ENCODE measurements at regions not wholly inside any gene's neighbourhood (a gene's known extent, or its start where the extent isn't known, plus 50 kb on each side); places are given as distances from the start of the nearest gene placed in this dataset.

DNA sequence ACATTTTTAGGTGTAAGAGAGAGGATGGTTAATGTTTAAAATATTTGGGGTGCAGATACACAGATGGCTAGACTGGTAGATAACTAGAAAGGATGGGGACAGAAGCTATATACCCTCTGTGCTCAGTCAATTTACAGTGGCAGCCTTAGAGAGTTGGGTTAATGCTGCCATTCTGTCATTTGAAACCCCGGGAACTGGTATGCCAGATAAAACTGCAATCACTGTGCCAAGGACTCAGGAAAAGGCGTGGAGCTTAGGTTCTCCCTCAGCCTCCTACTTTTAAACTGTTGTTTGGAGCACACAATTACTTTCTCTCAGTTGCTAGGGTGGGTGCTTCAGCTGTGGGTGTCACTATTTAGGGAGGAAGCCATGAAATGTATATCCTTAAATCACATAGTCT lies 90.0 kb upstream of the HNRNPU start:
- POLR2A ChIA-PET = interaction anchor here (1.1 kb wide), 1 partner anchor 15 kb away, joined by 3 read pairs; a partner anchor contains a TSS
- no peaks in the 10 kb centered on the region for H3K36me3 Mint-ChIP-seq (ENCODE audit: low read depth)

GRCh38 chr1:244953901-244954300 lies 89.6 kb upstream of the HNRNPU start:
- POLR2A ChIA-PET = no interaction called here
- no peak overlapping the region for H3K4me3 Mint-ChIP-seq
- ATAC-seq (no peak), DNase-seq (no peak)
- H3K4me1 Mint-ChIP-seq (ENCODE audit: low read depth) = no peaks in the 10 kb centered on the region
- H3K9me3 Mint-ChIP-seq (ENCODE audit: insufficient read depth) = no peaks in the 10 kb centered on the region
- CTCF ChIA-PET = no interaction called here
- H3K36me3 Mint-ChIP-seq (ENCODE audit: low read depth) = no peaks in the 10 kb centered on the region
- H3K27ac Mint-ChIP-seq = no peak overlapping the region
- no peaks in the 10 kb centered on the region for H3K27me3 Mint-ChIP-seq (ENCODE audit: low read depth)

More for the DNA sequence above, 90.0 kb upstream of the HNRNPU start:
- H3K9me3 Mint-ChIP-seq (ENCODE audit: insufficient read depth) = no peaks in the 10 kb centered on the region
- H3K4me3 Mint-ChIP-seq = no peak overlapping the region
- no peak for ATAC-seq
- no peak overlapping the region for H3K27ac Mint-ChIP-seq
- DNase-seq = no peak
- no peaks in the 10 kb centered on the region for H3K4me1 Mint-ChIP-seq (ENCODE audit: low read depth)
- H3K27me3 Mint-ChIP-seq (ENCODE audit: low read depth) = no peaks in the 10 kb centered on the region
- CTCF ChIA-PET = no interaction called here

- no peak for ATAC-seq
- no peak overlapping the region for H3K4me3 Mint-ChIP-seq
- H3K4me1 Mint-ChIP-seq (ENCODE audit: low read depth) = no peaks in the 10 kb centered on the region
- no peaks in the 10 kb centered on the region for H3K36me3 Mint-ChIP-seq (ENCODE audit: low read depth)
- H3K9me3 Mint-ChIP-seq (ENCODE audit: insufficient read depth) = no peaks in the 10 kb centered on the region
- H3K27me3 Mint-ChIP-seq (ENCODE audit: low read depth) = no peaks in the 10 kb centered on the region
- ChIA-PET POLR2A (no interaction called here), CTCF (no interaction called here)
- H3K27ac Mint-ChIP-seq = no peak overlapping the region
- no peak for DNase-seq
These were observed 88.6 kb upstream of the HNRNPU start for GRCh38 chr1:244952940-244953339.

DNA sequence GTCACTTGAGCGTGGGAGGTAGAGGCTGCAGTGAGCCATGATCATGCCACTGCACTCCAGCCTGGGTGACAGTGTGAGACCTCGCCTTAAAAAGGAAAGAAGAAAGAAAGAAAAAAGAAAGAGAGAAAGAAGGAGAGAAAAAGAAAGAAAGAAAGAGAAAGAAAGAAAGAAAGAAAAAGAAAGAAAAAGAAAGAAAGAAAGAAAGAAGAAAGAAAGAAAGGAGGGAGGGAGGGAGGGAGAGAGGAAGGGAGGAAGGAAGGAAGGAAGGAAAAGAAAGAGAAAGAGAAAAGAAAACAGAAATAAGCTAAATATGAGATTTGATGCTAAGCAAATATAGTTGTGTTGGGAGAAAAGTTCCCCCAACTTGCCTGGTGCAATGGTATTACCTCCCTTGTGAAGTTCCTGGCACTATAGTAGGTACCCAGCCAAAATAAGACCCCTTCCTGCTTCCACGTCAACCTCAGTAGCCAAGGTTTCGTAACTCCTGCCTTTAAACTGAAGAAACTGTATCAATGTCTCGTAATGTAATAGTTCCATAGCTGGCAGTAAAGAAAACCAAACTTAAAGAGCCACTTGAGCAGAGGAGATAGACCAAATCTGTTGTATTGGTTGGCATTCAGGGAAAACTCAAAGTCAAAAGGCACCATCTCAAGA lies 88.1 kb upstream of the HNRNPU start:
- no peaks in the 10 kb centered on the region for H3K36me3 Mint-ChIP-seq (ENCODE audit: low read depth)
- no peak overlapping the region for H3K4me3 Mint-ChIP-seq
- H3K4me1 Mint-ChIP-seq (ENCODE audit: low read depth) = no peaks in the 10 kb centered on the region
- no peak for DNase-seq
- ChIA-PET POLR2A (no interaction called here), CTCF (no interaction called here)
- H3K27ac Mint-ChIP-seq = no peak overlapping the region
- ATAC-seq = no peak
- peaks cover 4% of the 10 kb centered on the region for H3K27me3 Mint-ChIP-seq (ENCODE audit: low read depth)
- no peaks in the 10 kb centered on the region for H3K9me3 Mint-ChIP-seq (ENCODE audit: insufficient read depth)

DNA sequence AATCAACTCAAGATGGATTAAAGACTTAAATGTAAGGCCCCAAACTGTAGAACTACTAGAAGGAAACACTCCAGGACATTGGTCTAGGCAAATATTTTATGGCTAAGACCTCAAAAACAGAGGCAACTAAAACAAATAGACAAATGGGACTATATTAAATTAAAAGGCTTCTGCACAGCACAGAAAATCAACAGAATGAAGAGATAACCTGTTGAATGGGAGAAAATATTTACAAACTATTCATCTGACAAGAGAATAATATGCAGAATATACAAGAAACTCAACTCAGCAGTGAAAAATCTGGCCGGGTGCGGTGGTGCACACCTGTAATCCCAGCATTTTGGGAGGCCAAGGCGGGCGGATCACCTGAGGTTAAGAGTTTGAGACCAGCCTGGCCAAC lies 84.1 kb upstream of the HNRNPU start:
- Mint-ChIP-seq H3K27me3 (ENCODE audit: low read depth) (peaks cover 7% of the 10 kb centered on the region), H3K27ac (no peak overlapping the region), H3K4me3 (no peak overlapping the region), H3K4me1 (ENCODE audit: low read depth) (no peaks in the 10 kb centered on the region), H3K36me3 (ENCODE audit: low read depth) (no peaks in the 10 kb centered on the region), H3K9me3 (ENCODE audit: insufficient read depth) (no peaks in the 10 kb centered on the region)
- ChIA-PET POLR2A (no interaction called here), CTCF (no interaction called here)
- no peak for ATAC-seq
- DNase-seq = no peak

- no peaks in the 10 kb centered on the region for H3K4me1 Mint-ChIP-seq (ENCODE audit: low read depth)
- H3K36me3 Mint-ChIP-seq (ENCODE audit: low read depth) = no peaks in the 10 kb centered on the region
- no peak overlapping the region for H3K4me3 Mint-ChIP-seq
- ATAC-seq (no peak), DNase-seq (no peak)
- H3K27ac Mint-ChIP-seq = no peak overlapping the region
- H3K9me3 Mint-ChIP-seq (ENCODE audit: insufficient read depth) = no peaks in the 10 kb centered on the region
- ChIA-PET POLR2A (no interaction called here), CTCF (no interaction called here)
- H3K27me3 Mint-ChIP-seq (ENCODE audit: low read depth) = peaks cover 7% of the 10 kb centered on the region
These were observed 80.8 kb upstream of the HNRNPU start for GRCh38 chr1:244945109-244945671.

- POLR2A ChIA-PET = interaction anchor here (0.7 kb wide), 1 partner anchor 384 kb away, joined by 3 read pairs; no protein-coding TSS in a partner anchor
- H3K36me3 Mint-ChIP-seq (ENCODE audit: low read depth) = no peaks in the 10 kb centered on the region
- H3K4me1 Mint-ChIP-seq (ENCODE audit: low read depth) = no peaks in the 10 kb centered on the region
- DNase-seq (no peak), ATAC-seq (no peak)
- no peak overlapping the region for H3K4me3 Mint-ChIP-seq
- CTCF ChIA-PET = no interaction called here
- H3K27ac Mint-ChIP-seq = no peak overlapping the region
- no peaks in the 10 kb centered on the region for H3K9me3 Mint-ChIP-seq (ENCODE audit: insufficient read depth)
- H3K27me3 Mint-ChIP-seq (ENCODE audit: low read depth) = peaks cover 3% of the 10 kb centered on the region
These were observed 76.8 kb upstream of the HNRNPU start for GRCh38 chr1:244941121-244941520.

DNA sequence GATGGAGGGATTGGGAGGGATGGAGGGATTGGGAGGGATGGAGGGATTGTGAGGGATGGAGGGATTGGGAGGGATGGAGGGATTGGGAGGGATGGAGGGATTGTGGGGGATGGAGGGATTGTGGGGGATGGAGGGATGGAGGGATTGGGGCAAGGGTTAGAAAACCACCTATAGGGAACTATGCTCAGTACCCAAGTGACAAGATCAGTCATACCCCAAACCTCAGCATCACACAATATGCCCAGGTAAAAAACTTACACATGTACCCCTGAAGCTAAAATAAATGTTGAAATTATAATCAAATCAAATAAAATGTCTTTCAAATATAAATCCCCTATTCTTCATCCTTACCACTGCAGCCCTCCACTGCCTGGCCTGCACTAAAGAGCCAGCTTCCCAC lies 72.8 kb upstream of the HNRNPU start:
- no peaks in the 10 kb centered on the region for H3K4me1 Mint-ChIP-seq (ENCODE audit: low read depth)
- ChIA-PET CTCF (no interaction called here), POLR2A (no interaction called here)
- H3K9me3 Mint-ChIP-seq (ENCODE audit: insufficient read depth) = no peaks in the 10 kb centered on the region
- H3K4me3 Mint-ChIP-seq = no peak overlapping the region
- no peaks in the 10 kb centered on the region for H3K27me3 Mint-ChIP-seq (ENCODE audit: low read depth)
- no peak for DNase-seq
- H3K36me3 Mint-ChIP-seq (ENCODE audit: low read depth) = no peaks in the 10 kb centered on the region
- no peak overlapping the region for H3K27ac Mint-ChIP-seq
- ATAC-seq = no peak

DNA sequence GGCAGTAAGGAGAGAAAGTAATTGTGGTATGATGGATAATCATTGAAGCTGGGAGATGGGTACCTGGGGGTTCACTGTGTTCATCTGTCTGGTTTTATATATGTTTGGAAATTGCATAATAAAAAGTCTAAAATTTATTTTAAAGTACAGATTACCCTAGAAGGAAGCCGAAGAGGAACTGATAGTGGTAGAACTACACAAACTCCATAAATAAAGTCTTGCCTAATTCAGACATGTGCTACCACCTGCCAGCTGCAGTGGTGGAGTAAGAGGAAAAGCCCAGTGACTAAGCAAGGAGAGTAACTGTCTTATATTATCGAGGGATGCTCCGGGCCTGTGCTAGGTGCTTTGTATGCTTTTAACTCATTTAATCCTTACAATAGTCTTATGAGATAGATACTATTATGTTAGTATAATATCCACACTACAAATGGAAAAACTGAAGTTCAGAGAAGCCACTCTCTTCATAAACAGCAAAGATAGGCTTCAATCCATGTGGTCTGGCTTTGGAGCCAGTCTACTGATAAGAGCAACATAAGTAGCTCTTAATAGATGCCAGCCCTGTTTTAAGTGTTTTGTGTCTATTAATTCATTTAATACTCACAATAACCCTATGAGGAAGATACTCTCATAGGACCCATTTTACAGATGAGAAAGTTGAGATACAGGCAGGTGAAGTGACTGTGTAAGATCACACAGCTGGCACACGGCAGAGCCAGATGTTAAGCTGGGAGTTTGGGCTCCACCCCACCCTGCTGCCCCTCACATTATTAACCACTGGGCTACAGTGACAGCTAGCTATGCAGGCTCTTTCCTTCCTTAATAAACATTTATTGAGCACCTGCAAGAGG lies 56.8 kb upstream of the HNRNPU start:
- Mint-ChIP-seq H3K27ac (no peak overlapping the region), H3K36me3 (ENCODE audit: low read depth) (no peaks in the 10 kb centered on the region), H3K4me3 (no peak overlapping the region), H3K4me1 (ENCODE audit: low read depth) (peaks cover 8% of the 10 kb centered on the region), H3K9me3 (ENCODE audit: insufficient read depth) (no peaks in the 10 kb centered on the region), H3K27me3 (ENCODE audit: low read depth) (peaks cover 12% of the 10 kb centered on the region)
- CTCF ChIA-PET = no interaction called here
- ATAC-seq = no peak
- POLR2A ChIA-PET = no interaction called here
- no peak for DNase-seq

DNA sequence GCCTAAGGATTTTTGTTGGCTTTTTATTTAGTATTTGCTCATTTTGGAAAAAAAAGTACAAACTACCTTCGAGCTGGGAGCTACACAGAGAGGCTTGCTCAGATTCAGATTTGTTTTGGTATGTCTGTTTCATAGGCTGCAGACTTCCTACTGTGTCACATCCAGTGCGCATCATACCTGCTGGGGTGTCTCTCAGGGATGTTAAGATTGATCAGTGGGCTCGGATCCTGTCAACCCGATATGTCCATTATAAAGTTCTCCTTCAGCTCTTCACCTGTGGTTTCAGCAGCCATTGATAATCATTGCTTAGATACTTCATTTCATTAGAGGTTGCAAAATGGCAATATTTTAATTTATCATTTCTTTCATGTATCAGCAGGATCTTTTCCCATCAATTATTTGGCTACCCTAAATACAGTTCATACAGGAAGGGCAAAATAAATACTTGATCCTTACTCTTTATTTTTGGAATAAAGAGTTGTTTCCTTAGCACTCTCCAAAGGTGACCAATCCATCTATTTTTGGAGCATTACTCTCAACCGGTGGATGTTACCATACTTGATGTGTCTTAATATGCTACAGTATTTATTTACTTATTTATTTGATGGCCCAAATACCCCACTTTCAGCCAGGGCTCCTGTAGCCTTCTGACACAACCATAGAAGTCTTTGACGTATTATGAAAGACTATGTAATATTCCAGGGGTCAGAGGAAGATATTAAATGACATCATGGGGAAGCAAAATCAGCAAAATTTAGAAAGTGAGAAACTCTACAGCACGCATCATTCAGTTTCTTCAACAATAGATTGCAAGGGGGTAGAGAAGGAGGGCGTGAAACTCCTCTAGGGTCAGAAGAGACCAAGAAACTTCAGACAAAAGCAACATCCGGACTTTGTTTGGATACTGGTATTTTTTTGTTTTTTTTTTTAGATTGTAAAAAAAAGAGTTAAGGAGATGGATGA lies 55.3 kb upstream of the HNRNPU start:
- no peak overlapping the region for H3K27ac Mint-ChIP-seq
- POLR2A ChIA-PET = interaction anchor here (0.7 to 1.0 kb wide), 2 partner anchors 50 to 85 kb away, joined by 3 to 4 read pairs; a partner anchor contains a TSS
- no peaks in the 10 kb centered on the region for H3K9me3 Mint-ChIP-seq (ENCODE audit: insufficient read depth)
- CTCF ChIA-PET = interaction anchor here (1.1 kb wide), 1 partner anchor 123 kb away, joined by 3 read pairs; no protein-coding TSS in a partner anchor
- peak overlapping the region; percentile 74 for H3K4me3 Mint-ChIP-seq
- peak; percentile 22 for DNase-seq
- H3K4me1 Mint-ChIP-seq (ENCODE audit: low read depth) = peaks cover 8% of the 10 kb centered on the region
- ATAC-seq = no peak
- H3K27me3 Mint-ChIP-seq (ENCODE audit: low read depth) = peaks cover 12% of the 10 kb centered on the region
- H3K36me3 Mint-ChIP-seq (ENCODE audit: low read depth) = no peaks in the 10 kb centered on the region

DNA sequence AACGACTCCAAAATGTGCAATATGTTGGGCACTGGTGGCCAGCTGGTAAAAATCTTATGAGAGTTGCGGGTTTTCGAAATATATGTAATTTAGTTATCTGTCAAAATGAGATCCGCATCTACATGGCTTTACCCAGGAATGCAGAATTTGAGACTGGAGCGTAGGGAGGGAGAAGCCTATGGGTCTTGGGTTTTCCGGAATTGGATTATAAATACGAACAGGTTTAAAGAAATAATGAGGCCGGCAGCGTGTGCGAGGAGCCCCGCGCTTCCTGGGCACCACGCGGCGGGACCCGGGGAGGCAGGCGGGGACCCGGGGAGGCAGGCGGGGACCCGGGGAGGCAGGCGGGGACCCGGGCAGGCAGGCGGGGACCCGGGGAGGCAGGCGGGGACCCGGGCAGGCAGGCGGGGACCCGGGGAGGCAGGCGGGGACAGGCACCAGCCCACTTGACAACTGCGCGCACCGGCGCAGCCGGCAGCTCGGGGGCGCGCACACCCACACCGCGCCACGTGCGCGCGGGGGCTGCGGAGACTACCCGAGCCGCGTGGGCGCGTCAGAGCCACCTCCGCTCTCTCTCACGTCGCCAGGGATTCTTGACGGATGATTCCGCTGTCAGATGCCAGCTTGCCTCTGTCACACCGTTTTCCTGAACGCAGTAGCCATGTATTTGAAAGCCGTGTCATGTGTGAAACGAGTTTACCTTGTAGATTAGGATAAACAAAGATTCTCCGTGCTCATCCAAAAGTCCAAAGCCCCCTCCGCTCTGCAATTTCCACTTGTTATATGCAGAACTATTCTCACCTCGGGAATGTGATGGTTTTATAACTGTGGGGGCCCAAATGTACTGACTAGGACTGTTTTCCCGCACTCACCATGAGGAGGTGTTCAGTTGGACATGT lies 54.3 kb upstream of the HNRNPU start:
- peaks cover 12% of the 10 kb centered on the region for H3K27me3 Mint-ChIP-seq (ENCODE audit: low read depth)
- CTCF ChIA-PET = interaction anchor here (1.1 kb wide), 1 partner anchor 124 kb away, joined by 3 read pairs; no protein-coding TSS in a partner anchor
- peak overlapping the region; percentile 26 for H3K27ac Mint-ChIP-seq
- no peaks in the 10 kb centered on the region for H3K9me3 Mint-ChIP-seq (ENCODE audit: insufficient read depth)
- peak overlapping the region; percentile 74 for H3K4me3 Mint-ChIP-seq
- ATAC-seq = peak; percentile 95
- POLR2A ChIA-PET = interaction anchor here (1.0 to 1.2 kb wide), 2 partner anchors 51 to 55 kb away, joined by 3 to 4 read pairs; a partner anchor contains a TSS
- H3K4me1 Mint-ChIP-seq (ENCODE audit: low read depth) = peaks cover 8% of the 10 kb centered on the region
- peak; percentile 59 for DNase-seq
- H3K36me3 Mint-ChIP-seq (ENCODE audit: low read depth) = no peaks in the 10 kb centered on the region
